ENCODE measurements at regions not wholly inside any gene's neighbourhood (a gene's known extent, or its start where the extent isn't known, plus 50 kb on each side); places are given as distances from the start of the nearest gene placed in this dataset.

DNA sequence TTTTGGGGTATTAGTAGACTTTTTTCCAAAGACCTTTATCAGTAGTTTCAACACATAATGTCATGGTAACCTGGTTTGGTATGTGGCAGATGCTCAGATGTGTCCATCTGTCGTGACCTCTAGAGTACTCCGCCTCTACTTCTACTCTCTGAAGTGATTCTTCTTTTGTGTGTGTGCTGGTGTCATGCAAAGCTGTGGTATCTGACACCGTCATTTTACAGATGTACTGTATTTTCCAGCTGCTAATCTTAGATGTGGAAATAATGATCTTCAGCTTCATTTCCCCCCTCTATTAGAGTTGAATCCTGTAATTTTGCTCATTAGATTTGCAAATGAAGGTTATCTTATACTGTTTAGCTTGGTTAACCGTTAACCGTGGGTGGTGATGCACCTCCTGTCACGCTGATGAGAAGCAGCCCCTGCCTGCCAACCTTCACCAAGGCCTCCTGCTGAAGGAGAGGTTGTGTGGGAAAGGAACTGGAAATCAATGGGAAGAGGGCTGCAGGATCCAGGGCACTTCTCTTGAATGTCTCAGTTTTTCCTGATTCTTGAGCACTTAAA lies 222.4 kb upstream of the AMIGO2 start:
- no peak for DNase-seq (ENCODE audit: low read depth in 6 of 9, low spot score in 9 of 9)
- peaks cover 0 to 2% of the 10 kb centered on the region in 2 donors for H3K4me1 ChIP-seq (ENCODE audit: control insufficient read depth in 2 of 2, insufficient read depth in 2 of 2, low read length in 2 of 2)
- H3K27me3 ChIP-seq (ENCODE audit: control insufficient read depth in 2 of 2, insufficient read depth in 1 of 2, low read length in 1 of 2) = no peaks in the 10 kb centered on the region
- H3K27ac ChIP-seq (ENCODE audit: low read depth in 1 of 2, low read length in 1 of 2) = no peak overlapping the region
- WGBS = 87% methylated on average over 6 of the region's 6 CpGs
- no peak overlapping the region for H3K4me3 ChIP-seq (ENCODE audit: low read length in 2 of 2)
- H3K36me3 ChIP-seq (ENCODE audit: control insufficient read depth in 2 of 2, insufficient read depth in 2 of 2, low read length in 1 of 2) = no peaks in the 10 kb centered on the region
- H3K9me3 ChIP-seq (ENCODE audit: control insufficient read depth in 2 of 2, insufficient read depth in 1 of 2, low read length in 1 of 2) = peaks cover 2 to 13% of the 10 kb centered on the region in 2 donors

DNA sequence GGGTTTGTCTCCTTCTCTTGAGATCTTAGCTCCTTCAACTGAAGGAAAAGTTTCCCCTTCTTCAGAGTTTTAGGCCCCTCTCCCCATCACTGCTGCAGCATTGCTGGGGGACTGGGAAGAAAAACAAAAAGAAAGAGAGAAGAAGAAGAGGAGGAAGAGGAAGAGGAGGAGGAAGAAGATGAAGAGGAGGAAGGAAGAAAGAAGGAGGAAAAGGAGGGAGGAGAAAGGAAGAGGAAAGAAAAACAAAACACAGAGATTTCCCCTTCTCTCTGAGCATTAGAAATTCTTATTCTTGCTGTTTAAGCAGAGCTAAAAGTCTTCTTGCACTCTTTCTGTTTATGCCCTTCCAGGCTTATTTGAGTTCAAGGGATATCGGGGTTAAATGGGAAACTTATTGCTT lies 219.8 kb upstream of the AMIGO2 start:
- no peaks in the 10 kb centered on the region for H3K27me3 ChIP-seq (ENCODE audit: control insufficient read depth in 2 of 2, insufficient read depth in 1 of 2, low read length in 1 of 2)
- no peak overlapping the region for H3K4me3 ChIP-seq (ENCODE audit: low read length in 2 of 2)
- no peaks in the 10 kb centered on the region for H3K9me3 ChIP-seq (ENCODE audit: control insufficient read depth in 2 of 2, insufficient read depth in 1 of 2, low read length in 1 of 2)
- no peak overlapping the region for H3K27ac ChIP-seq (ENCODE audit: low read depth in 1 of 2, low read length in 1 of 2)
- no peak for DNase-seq (ENCODE audit: low read depth in 6 of 9, low spot score in 9 of 9)
- no peaks in the 10 kb centered on the region for H3K4me1 ChIP-seq (ENCODE audit: control insufficient read depth in 2 of 2, insufficient read depth in 2 of 2, low read length in 2 of 2)
- WGBS = 98% methylated on average over 1 of the region's 1 CpG
- no peaks in the 10 kb centered on the region for H3K36me3 ChIP-seq (ENCODE audit: control insufficient read depth in 2 of 2, insufficient read depth in 2 of 2, low read length in 1 of 2)

DNA sequence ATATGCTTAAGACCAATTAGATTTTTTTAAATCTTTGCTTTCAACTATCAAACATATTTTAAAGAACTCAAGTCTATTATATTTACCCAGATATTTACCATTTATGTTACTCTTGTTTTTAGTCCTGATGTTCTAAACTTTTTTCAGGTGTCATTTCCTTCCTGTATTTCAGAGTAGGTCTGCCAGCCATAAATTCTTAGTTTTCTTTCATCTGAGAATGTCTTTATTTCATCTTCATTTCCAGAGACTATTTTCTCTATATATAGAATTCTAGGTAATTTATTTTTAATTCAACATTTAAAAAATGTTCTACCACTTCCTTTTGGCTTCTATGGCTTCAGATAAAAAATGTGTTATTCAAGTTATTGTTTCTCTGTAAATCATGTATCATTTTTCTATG lies 218.2 kb upstream of the AMIGO2 start:
- Histone ChIP-seq H3K9me3 (ENCODE audit: control insufficient read depth in 2 of 2, insufficient read depth in 1 of 2, low read length in 1 of 2) (no peaks in the 10 kb centered on the region), H3K27ac (ENCODE audit: low read depth in 1 of 2, low read length in 1 of 2) (no peak overlapping the region), H3K4me3 (ENCODE audit: low read length in 2 of 2) (no peak overlapping the region), H3K27me3 (ENCODE audit: control insufficient read depth in 2 of 2, insufficient read depth in 1 of 2, low read length in 1 of 2) (no peaks in the 10 kb centered on the region), H3K4me1 (ENCODE audit: control insufficient read depth in 2 of 2, insufficient read depth in 2 of 2, low read length in 2 of 2) (no peaks in the 10 kb centered on the region), H3K36me3 (ENCODE audit: control insufficient read depth in 2 of 2, insufficient read depth in 2 of 2, low read length in 1 of 2) (no peaks in the 10 kb centered on the region)
- DNase-seq (ENCODE audit: low read depth in 6 of 9, low spot score in 9 of 9) = no peak

DNA sequence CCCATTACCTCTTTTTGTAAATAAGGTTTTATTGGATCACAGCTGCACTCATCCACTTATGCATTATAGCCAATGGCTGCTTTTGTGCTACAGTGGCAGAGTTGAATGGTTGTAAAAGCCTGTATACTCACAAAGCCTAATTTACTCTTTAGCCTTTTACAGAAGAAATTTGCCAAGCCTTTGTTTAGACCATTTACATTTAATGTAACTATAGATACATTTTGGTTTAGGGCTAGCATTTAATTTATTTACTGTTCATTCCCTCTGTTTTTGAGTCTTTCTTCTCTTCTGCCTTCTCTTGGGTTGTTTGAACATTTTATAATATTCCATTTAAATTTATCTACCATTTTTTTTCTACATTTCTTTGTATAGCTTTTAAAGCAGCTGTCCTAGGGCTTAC lies 217.1 kb upstream of the AMIGO2 start:
- DNase-seq (ENCODE audit: low read depth in 6 of 9, low spot score in 9 of 9) = no peak
- Histone ChIP-seq H3K27ac (ENCODE audit: low read depth in 1 of 2, low read length in 1 of 2) (no peak overlapping the region), H3K4me3 (ENCODE audit: low read length in 2 of 2) (no peak overlapping the region), H3K4me1 (ENCODE audit: control insufficient read depth in 2 of 2, insufficient read depth in 2 of 2, low read length in 2 of 2) (no peaks in the 10 kb centered on the region), H3K36me3 (ENCODE audit: control insufficient read depth in 2 of 2, insufficient read depth in 2 of 2, low read length in 1 of 2) (no peaks in the 10 kb centered on the region), H3K9me3 (ENCODE audit: control insufficient read depth in 2 of 2, insufficient read depth in 1 of 2, low read length in 1 of 2) (no peaks in the 10 kb centered on the region), H3K27me3 (ENCODE audit: control insufficient read depth in 2 of 2, insufficient read depth in 1 of 2, low read length in 1 of 2) (no peaks in the 10 kb centered on the region)

DNA sequence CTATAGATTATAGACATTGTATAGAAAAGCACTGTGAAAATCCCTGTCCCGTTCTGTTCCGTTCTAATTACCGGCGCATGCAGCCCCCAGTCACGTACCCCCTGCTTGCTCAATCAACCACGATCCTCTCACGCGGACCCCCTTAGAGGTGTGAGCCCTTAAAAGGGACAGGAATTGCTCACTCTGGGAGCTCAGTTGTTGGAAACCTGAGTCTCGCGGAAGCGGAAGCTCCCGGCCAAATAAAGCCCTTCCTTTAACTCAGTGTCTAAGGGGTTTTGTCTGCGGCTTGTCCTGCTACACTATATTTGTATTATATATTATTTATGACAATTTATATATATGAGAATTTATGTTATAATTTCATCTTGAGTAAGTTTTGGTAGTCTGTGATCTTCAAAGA lies 213.6 kb upstream of the AMIGO2 start:
- Histone ChIP-seq H3K27ac (ENCODE audit: low read depth in 1 of 2, low read length in 1 of 2) (no peak overlapping the region), H3K36me3 (ENCODE audit: control insufficient read depth in 2 of 2, insufficient read depth in 2 of 2, low read length in 1 of 2) (no peaks in the 10 kb centered on the region), H3K27me3 (ENCODE audit: control insufficient read depth in 2 of 2, insufficient read depth in 1 of 2, low read length in 1 of 2) (no peaks in the 10 kb centered on the region), H3K9me3 (ENCODE audit: control insufficient read depth in 2 of 2, insufficient read depth in 1 of 2, low read length in 1 of 2) (no peaks in the 10 kb centered on the region), H3K4me1 (ENCODE audit: control insufficient read depth in 2 of 2, insufficient read depth in 2 of 2, low read length in 2 of 2) (no peaks in the 10 kb centered on the region), H3K4me3 (ENCODE audit: low read length in 2 of 2) (no peak overlapping the region)
- WGBS = 98% methylated on average over 13 of the region's 13 CpGs
- no peak for DNase-seq (ENCODE audit: low read depth in 6 of 9, low spot score in 9 of 9)

DNA sequence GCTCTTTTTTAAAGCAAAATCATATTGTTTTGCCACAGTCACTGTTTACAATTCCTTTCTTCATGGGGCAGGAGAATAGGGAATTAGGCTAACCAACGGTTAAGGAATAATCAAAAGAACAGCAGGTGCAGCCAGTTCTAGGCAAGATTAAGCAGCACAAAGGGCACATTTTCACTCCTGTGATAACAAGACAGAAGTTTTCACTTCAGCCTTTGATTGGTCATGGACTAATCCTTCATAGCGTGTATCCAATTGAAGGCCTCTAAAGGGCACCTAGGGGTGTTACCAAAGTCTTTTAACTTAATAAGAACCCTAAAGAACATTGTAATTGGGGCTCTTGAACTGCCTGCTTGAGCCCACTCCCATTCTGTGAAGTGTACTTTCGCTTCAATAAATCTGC lies 206.9 kb upstream of the AMIGO2 start:
- Histone ChIP-seq H3K27me3 (ENCODE audit: control insufficient read depth in 2 of 2, insufficient read depth in 1 of 2, low read length in 1 of 2) (no peaks in the 10 kb centered on the region), H3K9me3 (ENCODE audit: control insufficient read depth in 2 of 2, insufficient read depth in 1 of 2, low read length in 1 of 2) (no peaks in the 10 kb centered on the region), H3K4me1 (ENCODE audit: control insufficient read depth in 2 of 2, insufficient read depth in 2 of 2, low read length in 2 of 2) (no peaks in the 10 kb centered on the region), H3K36me3 (ENCODE audit: control insufficient read depth in 2 of 2, insufficient read depth in 2 of 2, low read length in 1 of 2) (no peaks in the 10 kb centered on the region), H3K4me3 (ENCODE audit: low read length in 2 of 2) (no peak overlapping the region), H3K27ac (ENCODE audit: low read depth in 1 of 2, low read length in 1 of 2) (no peak overlapping the region)
- no peak for DNase-seq (ENCODE audit: low read depth in 6 of 9, low spot score in 9 of 9)
- WGBS = 97% methylated on average over 3 of the region's 3 CpGs

All from thymus (tissue), 11 donors.